Activated CD4-positive, alpha-beta T cell treated with anti-CD3 and anti-CD28 coated beads for 36 hours (primary cell): ENCODE measurements at regions not wholly inside any gene's neighbourhood (a gene's known extent, or its start where the extent isn't known, plus 50 kb on each side); places are given as distances from the start of the nearest gene placed in this dataset.

Experiments used
- ATAC-seq: fragments of 200-7000 bp; cut with Tn5 transposase; one replicate; pipeline ENCODE4 v1.10.0; 2021; ENCODE audit warnings: mild to moderate bottlenecking, moderate library complexity
- CTCF ChIA-PET: fragments of 350-600 bp; sonication (Branson Sonifier 250); formaldehyde crosslinking; loops from one replicate; lab custom pipeline; 2021; ENCODE audit warnings: antibody characterized with exemption; lab: Charles Lee
- POLR2A ChIA-PET: fragments of 350-600 bp; sonication (Branson Sonifier 250); formaldehyde crosslinking; loops from one replicate; lab custom pipeline; 2021; ENCODE audit warnings: antibody characterized with exemption, inconsistent platforms; lab: Charles Lee
- DNase-seq: peaks from one replicate; pipeline ENCODE4 v3.0.0-alpha.2; 2020
- H3K27ac Mint-ChIP-seq: one replicate; pipeline ENCODE4 v1.8.0; 2021; ENCODE audit warnings: mixed read lengths
- H3K27me3 Mint-ChIP-seq: one replicate; pipeline ENCODE4 v1.8.0; 2021; ENCODE audit warnings: mixed read lengths
- H3K36me3 Mint-ChIP-seq: one replicate; pipeline ENCODE4 v1.8.0; 2021; ENCODE audit warnings: low read depth, mixed read lengths
- H3K4me1 Mint-ChIP-seq: one replicate; pipeline ENCODE4 v1.8.0; 2021; ENCODE audit warnings: mixed read lengths
- H3K4me3 Mint-ChIP-seq: one replicate; pipeline ENCODE4 v1.8.0; 2021; ENCODE audit warnings: mild to moderate bottlenecking, moderate library complexity, mixed read lengths
- H3K9me3 Mint-ChIP-seq: one replicate; pipeline ENCODE4 v1.8.0; 2021; ENCODE audit warnings: low read depth, mixed read lengths
- intact Hi-C, 2 experiments: fragments of 100-400 bp; cut with DNase I in 1 of 2; cut with micrococcal nuclease in 1 of 2; formaldehyde crosslinking; loops; one replicate each; pipeline versions ENCODE4 v1.14.2 to v1.15.1; 2022 to 2024; cut with DNase I, micrococcal nuclease

GRCh38 chr6:20028143-20028542 is 184.1 kb downstream of the MBOAT1 start:
- ChIA-PET POLR2A (no interaction called here), CTCF (no interaction called here)
- H3K4me3 Mint-ChIP-seq = no peak overlapping the region
- no peaks in the 10 kb centered on the region for H3K36me3 Mint-ChIP-seq
- no peak overlapping the region for H3K27ac Mint-ChIP-seq
- ATAC-seq = no peak
- H3K4me1 Mint-ChIP-seq = peaks cover 13% of the 10 kb centered on the region
- no peak for DNase-seq
- intact Hi-C loops = no loop called here
- peaks cover 30% of the 10 kb centered on the region for H3K27me3 Mint-ChIP-seq
- H3K9me3 Mint-ChIP-seq = no peaks in the 10 kb centered on the region

DNA sequence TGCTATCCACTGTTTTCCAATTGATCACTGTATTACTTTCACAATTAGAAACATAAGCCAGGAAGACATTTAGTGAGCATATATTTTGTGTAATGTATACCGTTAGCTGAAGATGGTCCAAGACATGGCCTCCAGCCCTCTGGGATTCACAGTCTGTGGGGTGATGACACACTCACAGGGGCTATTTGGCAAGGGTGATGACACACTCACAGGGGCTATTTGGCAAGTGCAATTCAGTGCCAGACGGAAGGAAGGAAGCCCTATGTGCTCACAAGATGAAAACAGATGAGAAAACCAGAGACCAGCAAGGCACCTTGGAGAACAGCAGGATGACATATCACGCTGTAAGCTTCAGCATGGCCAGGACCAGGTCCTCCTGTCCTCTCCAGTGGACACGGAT is 183.7 kb downstream of the MBOAT1 start:
- POLR2A ChIA-PET = no interaction called here
- Mint-ChIP-seq H3K27me3 (peaks cover 29% of the 10 kb centered on the region), H3K4me3 (no peak overlapping the region), H3K9me3 (no peaks in the 10 kb centered on the region), H3K36me3 (no peaks in the 10 kb centered on the region), H3K27ac (no peak overlapping the region), H3K4me1 (peaks cover 12% of the 10 kb centered on the region)
- CTCF ChIA-PET = no interaction called here
- intact Hi-C loops = no loop called here
- DNase-seq = no peak
- no peak for ATAC-seq

DNA sequence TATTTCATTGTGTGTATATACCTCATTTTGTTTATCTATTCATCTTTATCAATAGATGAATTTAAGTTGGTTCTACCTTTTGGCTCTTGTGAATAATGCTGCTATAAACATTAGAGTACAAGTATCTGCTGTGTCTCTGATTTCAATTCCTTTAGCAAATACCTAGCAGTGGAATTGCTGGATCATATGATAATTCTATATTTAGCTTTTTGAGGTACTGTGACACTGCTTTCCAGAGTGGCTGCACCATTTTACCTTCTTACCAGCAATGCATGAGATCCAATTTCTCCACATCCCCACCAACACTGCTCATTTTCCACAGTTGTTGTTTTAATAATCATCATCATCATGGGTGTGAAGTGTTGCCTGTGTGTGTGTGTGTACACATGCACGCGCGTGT is 182.3 kb downstream of the MBOAT1 start:
- H3K36me3 Mint-ChIP-seq = no peaks in the 10 kb centered on the region
- ChIA-PET CTCF (no interaction called here), POLR2A (no interaction called here)
- intact Hi-C loops = no loop called here
- peaks cover 28% of the 10 kb centered on the region for H3K27me3 Mint-ChIP-seq
- DNase-seq (no peak), ATAC-seq (no peak)
- no peaks in the 10 kb centered on the region for H3K4me1 Mint-ChIP-seq
- no peak overlapping the region for H3K4me3 Mint-ChIP-seq
- no peak overlapping the region for H3K27ac Mint-ChIP-seq
- H3K9me3 Mint-ChIP-seq = no peaks in the 10 kb centered on the region

- Mint-ChIP-seq H3K9me3 (no peaks in the 10 kb centered on the region), H3K36me3 (no peaks in the 10 kb centered on the region), H3K4me3 (no peak overlapping the region), H3K4me1 (no peaks in the 10 kb centered on the region), H3K27ac (no peak overlapping the region), H3K27me3 (peaks cover 21% of the 10 kb centered on the region)
- ChIA-PET POLR2A (no interaction called here), CTCF (interaction anchor here (0.6 kb wide), 1 partner anchor 95 kb away, joined by 3 read pairs; no protein-coding TSS in a partner anchor)
- intact Hi-C loops = no loop called here
- DNase-seq (no peak), ATAC-seq (no peak)
These were observed 180.9 kb downstream of the MBOAT1 start for GRCh38 chr6:20031342-20031741.

DNA sequence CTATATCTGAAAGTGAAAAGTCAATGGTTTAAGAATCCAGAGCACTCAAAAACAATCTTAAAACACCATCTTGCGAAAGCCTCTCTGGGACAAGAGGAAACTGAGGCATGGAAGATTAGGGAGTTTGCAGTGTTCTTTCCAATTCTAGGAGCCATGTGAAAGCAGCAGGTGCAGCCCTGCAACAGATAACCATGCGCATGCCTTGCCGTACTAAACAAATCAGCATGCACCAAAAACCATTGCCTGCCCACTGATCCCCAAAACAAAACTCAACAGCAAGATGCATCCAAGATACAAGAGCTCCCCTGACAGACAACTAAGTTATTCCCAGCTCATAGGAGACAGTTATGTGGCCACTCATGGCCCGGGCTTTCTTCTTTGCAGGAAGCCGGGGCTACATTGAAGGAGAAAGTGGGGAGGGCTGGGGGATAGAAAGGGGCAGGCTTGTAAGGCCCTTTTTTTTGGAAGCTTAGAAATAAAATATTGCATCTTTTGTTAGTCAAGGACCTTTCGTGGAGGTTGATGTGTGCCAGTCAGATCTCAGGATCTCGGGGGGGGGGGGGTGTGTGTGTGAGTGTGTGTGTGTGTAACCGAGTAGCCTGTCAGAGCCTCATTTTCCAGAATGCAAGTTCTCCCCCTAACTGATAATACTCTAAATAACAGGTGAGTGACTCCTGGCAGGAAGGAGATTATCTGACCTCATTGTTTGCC is 178.4 kb downstream of the MBOAT1 start:
- intact Hi-C loops = no loop called here
- H3K27ac Mint-ChIP-seq = no peak overlapping the region
- no peaks in the 10 kb centered on the region for H3K9me3 Mint-ChIP-seq
- peaks cover 13% of the 10 kb centered on the region for H3K27me3 Mint-ChIP-seq
- no peaks in the 10 kb centered on the region for H3K4me1 Mint-ChIP-seq
- ChIA-PET CTCF (no interaction called here), POLR2A (no interaction called here)
- no peaks in the 10 kb centered on the region for H3K36me3 Mint-ChIP-seq
- H3K4me3 Mint-ChIP-seq = no peak overlapping the region
- ATAC-seq = no peak
- no peak for DNase-seq

GRCh38 chr6:20034408-20034769 is 177.9 kb downstream of the MBOAT1 start:
- CTCF ChIA-PET = no interaction called here
- H3K4me3 Mint-ChIP-seq = no peak overlapping the region
- ATAC-seq (no peak), DNase-seq (no peak)
- intact Hi-C loops = no loop called here
- no peaks in the 10 kb centered on the region for H3K36me3 Mint-ChIP-seq
- H3K27me3 Mint-ChIP-seq = peaks cover 13% of the 10 kb centered on the region
- POLR2A ChIA-PET = no interaction called here
- H3K4me1 Mint-ChIP-seq = no peaks in the 10 kb centered on the region
- no peak overlapping the region for H3K27ac Mint-ChIP-seq
- no peaks in the 10 kb centered on the region for H3K9me3 Mint-ChIP-seq

DNA sequence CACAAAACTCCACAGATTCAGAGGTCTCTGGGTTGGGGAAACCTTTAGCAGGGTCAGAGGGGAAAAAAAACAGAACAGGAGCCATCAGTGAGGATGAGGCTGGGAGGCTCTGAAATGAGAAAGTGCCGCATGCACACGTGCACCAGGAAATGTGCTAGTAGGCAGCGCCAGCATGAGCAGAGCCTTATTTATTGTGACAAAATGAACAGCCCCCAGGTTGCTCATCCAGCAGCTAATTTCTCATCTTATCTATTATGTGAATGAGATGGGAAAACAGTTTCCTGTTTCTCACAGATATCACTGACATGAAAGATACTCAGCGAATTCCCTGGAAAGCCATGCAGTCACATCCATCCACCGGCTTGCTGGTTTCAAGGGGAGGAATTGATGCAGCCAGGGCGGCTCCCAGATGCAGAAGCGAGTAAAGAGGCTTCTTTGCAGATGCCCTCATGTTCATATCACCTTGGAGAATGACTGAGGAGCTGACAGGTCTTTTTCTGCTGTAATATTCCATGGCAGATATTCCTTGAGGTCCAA is 176.1 kb downstream of the MBOAT1 start:
- H3K36me3 Mint-ChIP-seq = no peaks in the 10 kb centered on the region
- intact Hi-C loops = no loop called here

GRCh38 chr6:20038410-20039204 is 173.7 kb downstream of the MBOAT1 start:
- Mint-ChIP-seq H3K4me1 (no peaks in the 10 kb centered on the region), H3K4me3 (no peak overlapping the region), H3K27ac (no peak overlapping the region), H3K36me3 (no peaks in the 10 kb centered on the region), H3K27me3 (peaks cover 6% of the 10 kb centered on the region), H3K9me3 (no peaks in the 10 kb centered on the region)
- ChIA-PET CTCF (no interaction called here), POLR2A (no interaction called here)
- intact Hi-C loops = no loop called here
- ATAC-seq (peak; percentile 47), DNase-seq (peak; percentile 9)

More for the DNA sequence above, 176.1 kb downstream of the MBOAT1 start:
- no peak overlapping the region for H3K4me3 Mint-ChIP-seq
- H3K4me1 Mint-ChIP-seq = no peaks in the 10 kb centered on the region
- no peak for ATAC-seq
- DNase-seq = no peak
- H3K9me3 Mint-ChIP-seq = no peaks in the 10 kb centered on the region
- CTCF ChIA-PET = interaction anchor here (0.6 to 0.8 kb wide), 2 partner anchors 290 to 1561 kb away, joined by 3 read pairs; no protein-coding TSS in a partner anchor
- no peak overlapping the region for H3K27ac Mint-ChIP-seq
- POLR2A ChIA-PET = no interaction called here
- H3K27me3 Mint-ChIP-seq = peaks cover 9% of the 10 kb centered on the region

DNA sequence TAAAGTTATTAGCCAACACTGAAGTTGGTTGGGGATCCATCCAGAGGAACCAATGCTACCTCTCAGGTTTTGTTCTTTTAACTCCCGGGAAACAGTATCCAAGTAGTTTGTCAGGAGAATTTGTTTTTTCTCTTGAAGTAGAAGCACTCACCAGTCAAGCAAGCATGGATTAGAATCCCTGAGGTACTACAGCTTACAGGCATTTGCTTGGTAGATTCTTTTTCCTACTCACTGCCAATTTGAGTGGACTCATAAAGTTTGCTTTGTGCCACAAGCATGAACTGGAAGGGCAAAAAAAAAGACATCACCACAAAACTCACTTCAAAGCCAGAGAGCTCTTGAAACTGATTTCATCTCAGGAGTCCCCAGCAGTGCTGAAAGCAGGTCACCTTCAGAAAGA is 167.4 kb downstream of the MBOAT1 start:
- intact Hi-C loops = no loop called here
- H3K27ac Mint-ChIP-seq = no peak overlapping the region
- ATAC-seq (no peak), DNase-seq (no peak)
- CTCF ChIA-PET = interaction anchor here (0.5 to 0.7 kb wide), 3 partner anchors 48 to 1948 kb away, joined by 3 to 4 read pairs (median 3); no protein-coding TSS in a partner anchor
- H3K4me3 Mint-ChIP-seq = no peak overlapping the region
- no peaks in the 10 kb centered on the region for H3K36me3 Mint-ChIP-seq
- no peaks in the 10 kb centered on the region for H3K9me3 Mint-ChIP-seq
- H3K4me1 Mint-ChIP-seq = no peaks in the 10 kb centered on the region
- POLR2A ChIA-PET = no interaction called here
- no peaks in the 10 kb centered on the region for H3K27me3 Mint-ChIP-seq
